ENCODE measurements at regions not wholly inside any gene's neighbourhood (a gene's known extent, or its start where the extent isn't known, plus 50 kb on each side); places are given as distances from the start of the nearest gene placed in this dataset.

DNA sequence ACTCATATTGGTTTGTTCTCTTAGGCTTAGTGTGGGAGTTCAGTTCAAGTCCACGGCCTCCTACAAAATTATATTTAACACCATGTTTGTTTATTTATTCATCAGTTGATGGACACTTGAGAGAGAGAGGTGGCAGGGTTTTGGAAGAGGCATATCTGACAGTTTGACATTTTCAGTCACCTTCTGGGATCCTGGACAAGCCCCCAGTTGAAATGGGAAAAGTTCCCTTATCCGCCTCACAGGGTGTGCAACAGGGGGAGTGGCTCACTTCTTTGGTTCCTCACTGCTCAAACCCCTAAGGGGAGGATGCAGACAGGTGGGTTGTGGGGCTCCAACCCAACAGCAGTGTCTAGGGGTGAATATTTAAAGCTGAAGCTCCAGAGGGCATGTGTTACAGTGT, 52.3 kb upstream of the TNFSF18 start:
- H3K4me1 ChIP-seq: no peaks in the 10 kb centered on the region
- H3K79me2 ChIP-seq (ENCODE audit: low read depth): no peaks in the 10 kb centered on the region
- H3K27me3 Mint-ChIP-seq (ENCODE audit: insufficient read depth, low read depth): no peaks in the 10 kb centered on the region
- no peaks in the 10 kb centered on the region for H3K36me3 ChIP-seq
- H3K4me1 Mint-ChIP-seq: no peaks in the 10 kb centered on the region
- H2AFZ ChIP-seq (replicated peaks): no peak overlapping the region
- no peak overlapping the region for H3K27ac ChIP-seq
- no peaks in the 10 kb centered on the region for H4K20me1 ChIP-seq (ENCODE audit: low read depth)
- no peaks in the 10 kb centered on the region for H3K36me3 Mint-ChIP-seq
- DNase-seq (ENCODE audit: low spot score): no peak
- TF ChIP-seq EZH2phosphoT487 (IDR thresholded peaks at IDR 0.05): no peak
- TF ChIP-seq, protein P1, sequence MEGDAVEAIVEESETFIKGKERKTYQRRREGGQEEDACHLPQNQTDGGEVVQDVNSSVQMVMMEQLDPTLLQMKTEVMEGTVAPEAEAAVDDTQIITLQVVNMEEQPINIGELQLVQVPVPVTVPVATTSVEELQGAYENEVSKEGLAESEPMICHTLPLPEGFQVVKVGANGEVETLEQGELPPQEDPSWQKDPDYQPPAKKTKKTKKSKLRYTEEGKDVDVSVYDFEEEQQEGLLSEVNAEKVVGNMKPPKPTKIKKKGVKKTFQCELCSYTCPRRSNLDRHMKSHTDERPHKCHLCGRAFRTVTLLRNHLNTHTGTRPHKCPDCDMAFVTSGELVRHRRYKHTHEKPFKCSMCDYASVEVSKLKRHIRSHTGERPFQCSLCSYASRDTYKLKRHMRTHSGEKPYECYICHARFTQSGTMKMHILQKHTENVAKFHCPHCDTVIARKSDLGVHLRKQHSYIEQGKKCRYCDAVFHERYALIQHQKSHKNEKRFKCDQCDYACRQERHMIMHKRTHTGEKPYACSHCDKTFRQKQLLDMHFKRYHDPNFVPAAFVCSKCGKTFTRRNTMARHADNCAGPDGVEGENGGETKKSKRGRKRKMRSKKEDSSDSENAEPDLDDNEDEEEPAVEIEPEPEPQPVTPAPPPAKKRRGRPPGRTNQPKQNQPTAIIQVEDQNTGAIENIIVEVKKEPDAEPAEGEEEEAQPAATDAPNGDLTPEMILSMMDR (IDR thresholded peaks at IDR 0.05): no peak
- no peak for TF ChIP-seq EZH2 (IDR thresholded peaks at IDR 0.05)
- no peak overlapping the region for H3K4me3 Mint-ChIP-seq
- no peaks in the 10 kb centered on the region for H3K9me3 Mint-ChIP-seq
- no peaks in the 10 kb centered on the region for H3K27me3 ChIP-seq
- no peaks in the 10 kb centered on the region for H3F3A ChIP-seq (ENCODE audit: low read depth)
- H3K4me2 ChIP-seq: no peak overlapping the region
- H3K4me3 ChIP-seq: no peak overlapping the region
- H3K9me3 ChIP-seq (ENCODE audit: low read depth): no peaks in the 10 kb centered on the region
- H3K27ac Mint-ChIP-seq: no peak overlapping the region
- no peak overlapping the region for H3K9ac ChIP-seq

DNA sequence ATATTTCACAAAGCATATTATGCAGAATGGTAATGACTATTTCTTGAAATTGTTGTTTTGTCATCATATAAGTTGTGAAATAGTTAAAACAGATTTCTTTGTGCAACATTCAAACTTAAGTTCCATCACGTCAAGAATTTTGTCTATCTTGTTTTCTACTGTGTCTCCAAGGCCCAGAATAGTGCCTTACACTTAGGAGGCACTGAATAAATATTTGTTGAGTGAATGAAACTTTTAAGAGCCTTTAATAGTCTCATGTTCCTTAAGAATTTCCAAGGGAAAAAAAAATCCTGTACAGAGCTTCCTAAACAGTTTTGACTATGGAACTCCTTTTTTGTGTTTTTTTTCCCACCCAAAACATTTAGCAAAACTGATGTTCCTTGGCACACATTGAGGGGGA, 50.8 kb upstream of the TNFSF18 start:
- no peaks in the 10 kb centered on the region for H3K27me3 ChIP-seq
- no peaks in the 10 kb centered on the region for H4K20me1 ChIP-seq (ENCODE audit: low read depth)
- H3K79me2 ChIP-seq (ENCODE audit: low read depth): no peaks in the 10 kb centered on the region
- H3K4me2 ChIP-seq: no peak overlapping the region
- Mint-ChIP-seq H3K36me3 (no peaks in the 10 kb centered on the region), H3K9me3 (no peaks in the 10 kb centered on the region), H3K4me1 (no peaks in the 10 kb centered on the region), H3K27me3 (ENCODE audit: insufficient read depth, low read depth) (no peaks in the 10 kb centered on the region), H3K27ac (no peak overlapping the region), H3K4me3 (no peak overlapping the region)
- H3K27ac ChIP-seq: no peak overlapping the region
- no peaks in the 10 kb centered on the region for H3K4me1 ChIP-seq
- no peak overlapping the region for H2AFZ ChIP-seq (replicated peaks)
- no peaks in the 10 kb centered on the region for H3F3A ChIP-seq (ENCODE audit: low read depth)
- no peak for TF ChIP-seq EZH2 (IDR thresholded peaks at IDR 0.05)
- TF ChIP-seq EZH2phosphoT487 (IDR thresholded peaks at IDR 0.05): no peak
- TF ChIP-seq, protein P1 (IDR thresholded peaks at IDR 0.05): no peak
- H3K4me3 ChIP-seq: no peak overlapping the region
- no peak overlapping the region for H3K9ac ChIP-seq
- no peaks in the 10 kb centered on the region for H3K9me3 ChIP-seq (ENCODE audit: low read depth)
- no peak for DNase-seq (ENCODE audit: low spot score)
- no peaks in the 10 kb centered on the region for H3K36me3 ChIP-seq

DNA sequence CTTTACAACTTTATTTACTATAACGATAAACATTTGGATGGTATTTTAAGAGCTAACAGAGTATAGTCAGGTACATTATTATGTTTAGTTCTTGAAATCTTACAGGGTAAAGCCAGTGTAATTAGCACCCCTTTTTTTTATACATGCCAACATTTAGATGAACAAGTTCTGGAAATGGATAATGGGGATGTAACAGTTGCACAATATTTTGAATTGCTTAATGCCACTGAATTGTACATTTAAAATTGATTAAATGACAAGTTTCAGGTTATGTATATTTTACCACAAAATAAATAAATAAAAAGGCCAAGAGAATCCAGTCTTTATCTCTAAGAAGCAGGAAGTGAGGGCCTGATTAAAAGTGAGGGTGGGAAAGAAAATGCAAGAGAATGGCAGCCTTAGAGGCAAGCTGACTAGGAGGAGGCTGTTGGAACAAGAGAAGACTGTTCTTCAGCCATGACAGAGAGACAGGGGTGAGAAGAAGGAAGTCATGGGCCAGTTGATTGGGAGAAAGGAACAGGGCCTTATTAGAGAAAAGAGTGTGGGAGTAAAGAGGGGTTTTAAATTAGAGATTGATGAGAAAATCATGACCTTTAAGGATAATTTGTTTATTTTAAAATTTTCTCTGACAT, 49.9 kb upstream of the TNFSF18 start:
- Mint-ChIP-seq H3K27ac (no peak overlapping the region), H3K4me1 (no peaks in the 10 kb centered on the region), H3K9me3 (no peaks in the 10 kb centered on the region), H3K4me3 (no peak overlapping the region), H3K36me3 (no peaks in the 10 kb centered on the region), H3K27me3 (ENCODE audit: insufficient read depth, low read depth) (no peaks in the 10 kb centered on the region)
- no peaks in the 10 kb centered on the region for H3K4me1 ChIP-seq
- no peak overlapping the region for H3K4me3 ChIP-seq
- no peaks in the 10 kb centered on the region for H3K27me3 ChIP-seq
- no peak overlapping the region for H2AFZ ChIP-seq (replicated peaks)
- DNase-seq (ENCODE audit: low spot score): no peak
- no peak overlapping the region for H3K27ac ChIP-seq
- no peak overlapping the region for H3K4me2 ChIP-seq
- no peaks in the 10 kb centered on the region for H3K9me3 ChIP-seq (ENCODE audit: low read depth)
- no peaks in the 10 kb centered on the region for H4K20me1 ChIP-seq (ENCODE audit: low read depth)
- TF ChIP-seq, protein P1 (IDR thresholded peaks at IDR 0.05): no peak
- no peak for TF ChIP-seq EZH2phosphoT487 (IDR thresholded peaks at IDR 0.05)
- no peak for TF ChIP-seq EZH2 (IDR thresholded peaks at IDR 0.05)
- H3K79me2 ChIP-seq (ENCODE audit: low read depth): no peaks in the 10 kb centered on the region
- H3F3A ChIP-seq (ENCODE audit: low read depth): no peaks in the 10 kb centered on the region
- H3K36me3 ChIP-seq: no peaks in the 10 kb centered on the region
- no peak overlapping the region for H3K9ac ChIP-seq
